ENCODE measurements at regions not wholly inside any gene's neighbourhood (a gene's known extent, or its start where the extent isn't known, plus 50 kb on each side); places are given as distances from the start of the nearest gene placed in this dataset.

GRCh38 chr6:14350210-14350609 lies 232.6 kb downstream of the CD83 start:
- H2AK5ac ChIP-seq (ENCODE audit: insufficient read length, low read length): no peak overlapping the region
- H3K23ac ChIP-seq (ENCODE audit: insufficient read length, low read depth, low read length): no peak overlapping the region
- H3K27ac ChIP-seq (ENCODE audit: insufficient read length, low read depth, low read length): no peak overlapping the region
- no peak overlapping the region for H4K91ac ChIP-seq (ENCODE audit: insufficient read length, low read depth, low read length)
- no peak overlapping the region for H3K56ac ChIP-seq (ENCODE audit: insufficient read length, low read depth, low read length)
- no peaks in the 10 kb centered on the region for H3K4me1 ChIP-seq (ENCODE audit: insufficient read depth, low read length)
- H2BK20ac ChIP-seq (ENCODE audit: low read depth, low read length, poor library complexity, severe bottlenecking): no peak overlapping the region
- Mint-ChIP-seq H3K9me3 (peaks cover 3 to 9% of the 10 kb centered on the region in 2 experiments; a peak in 3 of 5 replicates), H3K4me3 (no peak overlapping the region), H3K4me1 (peaks cover 6 to 30% of the 10 kb centered on the region in 2 experiments), H3K27ac (peak overlapping the region in 1 of 3 experiments; percentile 4; a peak in 1 of 7 replicates), H3K27me3 (ENCODE audit: low read depth) (peaks cover 6% of the 10 kb centered on the region), H3K36me3 (ENCODE audit: insufficient read depth in 1 of 3, low read depth in 3 of 3) (peaks cover 0 to 9% (median 5%) of the 10 kb centered on the region in 3 experiments)
- no peak overlapping the region for H4K8ac ChIP-seq (replicated peaks; ENCODE audit: insufficient read length, low read depth, low read length)
- no peak overlapping the region for H3T11ph ChIP-seq (ENCODE audit: low read length)
- no peaks in the 10 kb centered on the region for H3K27me3 ChIP-seq (ENCODE audit: insufficient read depth, low read length)
- H3K79me2 ChIP-seq (ENCODE audit: insufficient read depth, low read length): no peaks in the 10 kb centered on the region
- no peaks in the 10 kb centered on the region for H3K23me2 ChIP-seq (ENCODE audit: insufficient read length, low read depth, low read length, poor library complexity, severe bottlenecking)
- H3K4me2 ChIP-seq (ENCODE audit: insufficient read depth, insufficient read length, low read length): no peak overlapping the region
- H3K79me1 ChIP-seq (ENCODE audit: insufficient read depth, low read depth, low read length, poor library complexity, severe bottlenecking): no peaks in the 10 kb centered on the region
- no peak overlapping the region for H2BK12ac ChIP-seq (ENCODE audit: insufficient read length, low read depth, low read length)
- WGBS (ENCODE audit: extremely low coverage, insufficient read length, low lambda C conversion rate): no CpG with 5 or more reads among the region's 6 CpGs
- no peak overlapping the region for H3K18ac ChIP-seq (ENCODE audit: insufficient read length, low read depth, low read length)
- no peak overlapping the region for H3K9ac ChIP-seq (ENCODE audit: extremely low read depth, insufficient read length, low read length)
- no peak for TF ChIP-seq CTCF (conservative IDR thresholded peaks at IDR 0.05)
- H3K14ac ChIP-seq (ENCODE audit: insufficient read depth, low read length): no peak overlapping the region
- H4K5ac ChIP-seq (ENCODE audit: insufficient read length, low read depth, low read length): no peak overlapping the region
- no peaks in the 10 kb centered on the region for H4K20me1 ChIP-seq (ENCODE audit: control insufficient read depth, insufficient read depth, insufficient read length)
- peaks cover 5% of the 10 kb centered on the region for H3K9me3 ChIP-seq (ENCODE audit: control insufficient read depth, low read depth, low read length)
- no peak overlapping the region for H3K4ac ChIP-seq (ENCODE audit: low read depth, low read length)
- H2BK15ac ChIP-seq (ENCODE audit: low read depth, low read length): no peak overlapping the region; the same call in 1 of the 2 replicates
- no peak overlapping the region for H2BK5ac ChIP-seq (ENCODE audit: insufficient read length, low read length)
- DNase-seq: no peak
- H2AFZ ChIP-seq (ENCODE audit: low read length): no peak overlapping the region
- H2BK120ac ChIP-seq (ENCODE audit: low read depth, low read length, poor library complexity, severe bottlenecking): no peak overlapping the region
